CD4-positive, alpha-beta T cell (primary cell): ENCODE measurements at regions not wholly inside any gene's neighbourhood (a gene's known extent, or its start where the extent isn't known, plus 50 kb on each side); places are given as distances from the start of the nearest gene placed in this dataset.

Experiments
- ATAC-seq: fragments of 200-7000 bp; cut with Tn5 transposase; one replicate; pipeline ENCODE4 v1.10.0; 2022; ENCODE audit warnings: mild to moderate bottlenecking; ENCODE audit not compliant: poor library complexity
- CTCF ChIA-PET: fragments of 350-600 bp; sonication (Branson Sonifier 250); formaldehyde crosslinking; loops from one replicate; lab custom pipeline; 2021; ENCODE audit warnings: antibody characterized with exemption, inconsistent platforms; lab: Charles Lee
- POLR2A ChIA-PET: fragments of 350-600 bp; sonication (Branson Sonifier 250); formaldehyde crosslinking; loops from one replicate; lab custom pipeline; 2021; ENCODE audit warnings: antibody characterized with exemption, inconsistent platforms; lab: Charles Lee
- DNase-seq, 14 experiments: peaks; one replicate each; pipeline ENCODE4 v3.0.0-alpha.2; 2013 to 2020; ENCODE audit warnings: mixed read lengths in 2 of 14
- H3K27ac ChIP-seq, 2 donors: one replicate each; pipeline versions ENCODE4 v1.5.1 to v1.7.0; 2013; ENCODE audit warnings: low read length in 2 of 2, low read depth in 1 of 2, mild to moderate bottlenecking in 1 of 2
- H3K27me3 ChIP-seq, 2 experiments: 1 replicate in 1 of 2; 2 replicates in 1 of 2; pipeline versions ENCODE4 v1.6.1 to v1.7.0; 2013; ENCODE audit warnings: low read length in 2 of 2, control low read depth in 1 of 2, mild to moderate bottlenecking in 1 of 2, moderate library complexity in 1 of 2; ENCODE audit not compliant: insufficient read depth in 2 of 2, control insufficient read depth in 1 of 2
- H3K36me3 ChIP-seq: one replicate; pipeline ENCODE4 v1.6.1; 2013; ENCODE audit warnings: low read length, control low read depth; ENCODE audit not compliant: insufficient read depth
- H3K4me1 ChIP-seq: one replicate; pipeline ENCODE4 v1.6.1; 2013; ENCODE audit warnings: low read length, control low read depth; ENCODE audit not compliant: insufficient read depth
- H3K4me3 ChIP-seq: one replicate; pipeline ENCODE4 v1.5.1; 2013; ENCODE audit warnings: mild to moderate bottlenecking, low read length, moderate library complexity
- H3K9me3 ChIP-seq, 2 experiments: 1 replicate in 1 of 2; 2 replicates in 1 of 2; pipeline versions ENCODE4 v1.6.1 to v1.7.0; 2013; ENCODE audit warnings: low read length in 2 of 2, mild to moderate bottlenecking in 2 of 2, control low read depth in 1 of 2, moderate library complexity in 1 of 2; ENCODE audit not compliant: control insufficient read depth in 1 of 2, insufficient read depth in 1 of 2
- H3K27ac Mint-ChIP-seq: one replicate; pipeline ENCODE4 v1.8.0; 2020; ENCODE audit warnings: mixed read lengths
- H3K27me3 Mint-ChIP-seq: one replicate; pipeline ENCODE4 v1.8.0; 2021; ENCODE audit warnings: mixed read lengths
- H3K36me3 Mint-ChIP-seq: one replicate; pipeline ENCODE4 v1.8.0; 2021; ENCODE audit warnings: low read depth, mixed read lengths
- H3K4me1 Mint-ChIP-seq: one replicate; pipeline ENCODE4 v1.8.0; 2021; ENCODE audit warnings: low read depth, mixed read lengths
- H3K4me3 Mint-ChIP-seq: one replicate; pipeline ENCODE4 v1.8.0; 2020; ENCODE audit warnings: mild to moderate bottlenecking, mixed read lengths
- H3K9me3 Mint-ChIP-seq: one replicate; pipeline ENCODE4 v1.8.0; 2020; ENCODE audit warnings: mixed read lengths
- CTCF ChIP-seq: fragments of 200-600 bp; IDR thresholded peaks from one replicate; pipeline ENCODE4 v1.8.0; 2022; ENCODE audit warnings: antibody characterized with exemption, mild to moderate bottlenecking
- intact Hi-C, 2 experiments: fragments of 100-400 bp; cut with DNase I in 1 of 2; cut with micrococcal nuclease in 1 of 2; formaldehyde crosslinking; loops; one replicate each; pipeline versions ENCODE4 v1.15.1 to v1.9.0; 2023 to 2025; cut with DNase I, micrococcal nuclease

- CTCF ChIA-PET = no interaction called here
- no peak for TF ChIP-seq CTCF
- ATAC-seq = no peak
- no peaks in the 10 kb centered on the region for H3K36me3 Mint-ChIP-seq
- peaks cover 0 to 6% of the 10 kb centered on the region in 2 experiments for H3K27me3 ChIP-seq
- POLR2A ChIA-PET = no interaction called here
- no peaks in the 10 kb centered on the region for H3K4me1 ChIP-seq
- H3K36me3 ChIP-seq = no peaks in the 10 kb centered on the region
- H3K4me1 Mint-ChIP-seq = no peaks in the 10 kb centered on the region
- H3K4me3 Mint-ChIP-seq = no peak overlapping the region
- no peak overlapping the region for H3K27ac Mint-ChIP-seq
- H3K4me3 ChIP-seq = no peak overlapping the region
- no peak for DNase-seq
- no peak overlapping the region for H3K27ac ChIP-seq
- peaks cover 29% of the 10 kb centered on the region for H3K27me3 Mint-ChIP-seq
- no peaks in the 10 kb centered on the region for H3K9me3 ChIP-seq
- intact Hi-C loops = no loop called here
- no peaks in the 10 kb centered on the region for H3K9me3 Mint-ChIP-seq
Measured at GRCh38 chr18:61609131-61609530, 275.9 kb downstream of the CDH20 start.

- no peaks in the 10 kb centered on the region for H3K4me1 ChIP-seq
- intact Hi-C loops = no loop called here
- no peaks in the 10 kb centered on the region for H3K9me3 ChIP-seq
- Mint-ChIP-seq H3K9me3 (no peaks in the 10 kb centered on the region), H3K36me3 (no peaks in the 10 kb centered on the region), H3K27ac (no peak overlapping the region), H3K4me3 (no peak overlapping the region), H3K27me3 (peaks cover 37% of the 10 kb centered on the region), H3K4me1 (no peaks in the 10 kb centered on the region)
- no peak for TF ChIP-seq CTCF
- H3K27ac ChIP-seq = no peak overlapping the region
- CTCF ChIA-PET = no interaction called here
- ATAC-seq = no peak
- H3K27me3 ChIP-seq = peaks cover 0 to 6% of the 10 kb centered on the region in 2 experiments
- no peak overlapping the region for H3K4me3 ChIP-seq
- H3K36me3 ChIP-seq = no peaks in the 10 kb centered on the region
- no peak for DNase-seq
- POLR2A ChIA-PET = no interaction called here
Measured at GRCh38 chr18:61608316-61608715, 275.1 kb downstream of the CDH20 start.

GRCh38 chr18:61607867-61608266 lies 274.6 kb downstream of the CDH20 start:
- Mint-ChIP-seq H3K9me3 (no peaks in the 10 kb centered on the region), H3K27ac (no peak overlapping the region), H3K4me3 (no peak overlapping the region), H3K4me1 (no peaks in the 10 kb centered on the region), H3K27me3 (peaks cover 41% of the 10 kb centered on the region), H3K36me3 (no peaks in the 10 kb centered on the region)
- no peak for ATAC-seq
- POLR2A ChIA-PET = no interaction called here
- intact Hi-C loops = no loop called here
- Histone ChIP-seq H3K27ac (no peak overlapping the region), H3K9me3 (no peaks in the 10 kb centered on the region), H3K36me3 (no peaks in the 10 kb centered on the region), H3K4me3 (no peak overlapping the region), H3K4me1 (no peaks in the 10 kb centered on the region), H3K27me3 (peaks cover 4 to 6% of the 10 kb centered on the region in 2 experiments)
- DNase-seq = no peak
- TF ChIP-seq CTCF = no peak
- CTCF ChIA-PET = no interaction called here
